GM18873 (cell line): ENCODE measurements at regions not wholly inside any gene's neighbourhood (a gene's known extent, or its start where the extent isn't known, plus 50 kb on each side); places are given as distances from the start of the nearest gene placed in this dataset.

Source experiments
- ATAC-seq: cut with Tn5 transposase; IDR thresholded peaks from one replicate; pipeline ENCODE4 v1.9.1; 2021; ENCODE audit warnings: mild to moderate bottlenecking, moderate library complexity, moderate number of reproducible peaks; ENCODE audit not compliant: unreplicated experiment, low FRiP score

GRCh38 chr12:14148489-14149270 lies 167.3 kb upstream of the GRIN2B start:
- ATAC-seq: no peak

- ATAC-seq: no peak
These were observed 172.4 kb upstream of the GRIN2B start for GRCh38 chr12:14153803-14154202.

GRCh38 chr12:14156606-14157005 lies 175.2 kb upstream of the GRIN2B start:
- no peak for ATAC-seq

- ATAC-seq: peak; percentile 99
These were observed 175.8 kb upstream of the GRIN2B start for GRCh38 chr12:14157088-14157747.

- ATAC-seq: no peak
These were observed 182.9 kb upstream of the GRIN2B start for GRCh38 chr12:14164266-14164665.

GRCh38 chr12:14167005-14167628 lies 185.7 kb upstream of the GRIN2B start:
- ATAC-seq: peak; percentile 55

GRCh38 chr12:14169281-14169680 lies 187.9 kb upstream of the GRIN2B start:
- no peak for ATAC-seq

GRCh38 chr12:14171106-14171505 lies 189.7 kb upstream of the GRIN2B start:
- peak; percentile 79 for ATAC-seq

GRCh38 chr12:14175206-14175605 lies 190.3 kb upstream of the ATF7IP start:
- no peak for ATAC-seq

- ATAC-seq: no peak
These were observed 179.9 kb upstream of the ATF7IP start for GRCh38 chr12:14185427-14186192.

GRCh38 chr12:14186193-14186502 lies 179.3 kb upstream of the ATF7IP start:
- ATAC-seq: no peak

GRCh38 chr12:14187002-14187401 lies 178.5 kb upstream of the ATF7IP start:
- no peak for ATAC-seq

- ATAC-seq: no peak
These were observed 177.5 kb upstream of the ATF7IP start for GRCh38 chr12:14187966-14188365.

GRCh38 chr12:14188744-14189143 lies 176.7 kb upstream of the ATF7IP start:
- ATAC-seq: no peak

- ATAC-seq: no peak
These were observed 174.8 kb upstream of the ATF7IP start for GRCh38 chr12:14190694-14191093.

GRCh38 chr12:14191612-14192011 lies 173.9 kb upstream of the ATF7IP start:
- ATAC-seq: no peak

GRCh38 chr12:14193639-14194038 lies 171.8 kb upstream of the ATF7IP start:
- ATAC-seq: no peak

GRCh38 chr12:14194572-14194971 lies 170.9 kb upstream of the ATF7IP start:
- no peak for ATAC-seq

- no peak for ATAC-seq
These were observed 165.9 kb upstream of the ATF7IP start for GRCh38 chr12:14199455-14200198.

GRCh38 chr12:14200598-14200997 lies 164.9 kb upstream of the ATF7IP start:
- ATAC-seq: no peak
